Nephron (organoid): ENCODE measurements at regions not wholly inside any gene's neighbourhood (a gene's known extent, or its start where the extent isn't known, plus 50 kb on each side); places are given as distances from the start of the nearest gene placed in this dataset.
"Not testable (repeated sequence)": the region's sequence is repeated elsewhere in the genome, so short reads cannot be mapped to it uniquely, and the experiment has no call there.

Source experiments
- H3K27ac Mint-ChIP-seq, 3 experiments: 2 replicates each; pipeline ENCODE4 v1.8.0; 2020; ENCODE audit warnings: mixed read lengths in 3 of 3, mild to moderate bottlenecking in 2 of 3, moderate library complexity in 1 of 3
- H3K27me3 Mint-ChIP-seq: 2 replicates; pipeline ENCODE4 v1.8.0; 2021; ENCODE audit warnings: low read depth, mild to moderate bottlenecking, moderate library complexity, mixed read lengths
- H3K36me3 Mint-ChIP-seq: 2 replicates; pipeline ENCODE4 v1.8.0; 2020; ENCODE audit warnings: low read depth, mixed read lengths
- H3K4me1 Mint-ChIP-seq: 2 replicates; pipeline ENCODE4 v1.8.0; 2020; ENCODE audit warnings: mixed read lengths
- H3K4me3 Mint-ChIP-seq, 3 experiments: 2 replicates each; pipeline ENCODE4 v1.8.0; 2020; ENCODE audit warnings: mild to moderate bottlenecking in 3 of 3, mixed read lengths in 3 of 3, moderate library complexity in 2 of 3
- H3K9me3 Mint-ChIP-seq: 2 replicates; pipeline ENCODE4 v1.8.0; 2020; ENCODE audit warnings: mixed read lengths
- TF ChIP-seq, protein P1 (sequence below), 3 experiments: fragments of 200-600 bp; sonication (generic); IDR thresholded peaks; one replicate each; pipeline ENCODE4 v1.5.0; 2021; ENCODE audit warnings: antibody characterized with exemption in 3 of 3; ENCODE audit not compliant: unreplicated experiment in 3 of 3

DNA sequence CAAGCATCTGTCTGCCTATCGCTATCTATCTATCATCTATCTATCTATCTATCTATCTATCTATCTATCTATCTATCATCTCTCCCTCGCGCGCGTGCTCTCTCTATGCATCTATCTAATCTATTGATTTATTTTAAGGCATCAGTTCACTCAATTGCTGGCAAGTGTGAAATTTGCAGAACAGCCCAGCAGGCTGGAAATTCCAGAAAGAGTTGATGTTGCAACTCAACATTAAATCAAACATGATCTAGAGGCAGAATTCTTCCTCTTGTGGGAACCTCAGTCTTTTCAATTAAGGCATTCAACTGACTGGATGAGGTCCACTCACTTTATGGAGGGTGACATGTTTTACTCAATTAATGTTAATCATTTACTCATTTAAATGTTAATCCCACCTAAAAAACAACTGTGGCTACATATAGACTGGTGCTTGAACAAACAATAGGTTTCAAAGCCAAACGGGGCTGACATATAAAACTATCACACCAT is 1210.8 kb downstream of the GALC start:
- H3K27ac Mint-ChIP-seq, result peak overlapping the region; percentile 61 to 78 (median 64)
- no peaks in the 10 kb centered on the region for H3K27me3 Mint-ChIP-seq
- H3K36me3 Mint-ChIP-seq, result no peaks in the 10 kb centered on the region
- H3K4me1 Mint-ChIP-seq, result peaks cover 37% of the 10 kb centered on the region
- peaks cover 7% of the 10 kb centered on the region for H3K9me3 Mint-ChIP-seq
- no peak overlapping the region for H3K4me3 Mint-ChIP-seq
- TF ChIP-seq, protein P1, sequence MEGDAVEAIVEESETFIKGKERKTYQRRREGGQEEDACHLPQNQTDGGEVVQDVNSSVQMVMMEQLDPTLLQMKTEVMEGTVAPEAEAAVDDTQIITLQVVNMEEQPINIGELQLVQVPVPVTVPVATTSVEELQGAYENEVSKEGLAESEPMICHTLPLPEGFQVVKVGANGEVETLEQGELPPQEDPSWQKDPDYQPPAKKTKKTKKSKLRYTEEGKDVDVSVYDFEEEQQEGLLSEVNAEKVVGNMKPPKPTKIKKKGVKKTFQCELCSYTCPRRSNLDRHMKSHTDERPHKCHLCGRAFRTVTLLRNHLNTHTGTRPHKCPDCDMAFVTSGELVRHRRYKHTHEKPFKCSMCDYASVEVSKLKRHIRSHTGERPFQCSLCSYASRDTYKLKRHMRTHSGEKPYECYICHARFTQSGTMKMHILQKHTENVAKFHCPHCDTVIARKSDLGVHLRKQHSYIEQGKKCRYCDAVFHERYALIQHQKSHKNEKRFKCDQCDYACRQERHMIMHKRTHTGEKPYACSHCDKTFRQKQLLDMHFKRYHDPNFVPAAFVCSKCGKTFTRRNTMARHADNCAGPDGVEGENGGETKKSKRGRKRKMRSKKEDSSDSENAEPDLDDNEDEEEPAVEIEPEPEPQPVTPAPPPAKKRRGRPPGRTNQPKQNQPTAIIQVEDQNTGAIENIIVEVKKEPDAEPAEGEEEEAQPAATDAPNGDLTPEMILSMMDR (IDR thresholded peaks at IDR 0.05; ENCODE audit: unreplicated experiment in 3 of 3), result no peak

DNA sequence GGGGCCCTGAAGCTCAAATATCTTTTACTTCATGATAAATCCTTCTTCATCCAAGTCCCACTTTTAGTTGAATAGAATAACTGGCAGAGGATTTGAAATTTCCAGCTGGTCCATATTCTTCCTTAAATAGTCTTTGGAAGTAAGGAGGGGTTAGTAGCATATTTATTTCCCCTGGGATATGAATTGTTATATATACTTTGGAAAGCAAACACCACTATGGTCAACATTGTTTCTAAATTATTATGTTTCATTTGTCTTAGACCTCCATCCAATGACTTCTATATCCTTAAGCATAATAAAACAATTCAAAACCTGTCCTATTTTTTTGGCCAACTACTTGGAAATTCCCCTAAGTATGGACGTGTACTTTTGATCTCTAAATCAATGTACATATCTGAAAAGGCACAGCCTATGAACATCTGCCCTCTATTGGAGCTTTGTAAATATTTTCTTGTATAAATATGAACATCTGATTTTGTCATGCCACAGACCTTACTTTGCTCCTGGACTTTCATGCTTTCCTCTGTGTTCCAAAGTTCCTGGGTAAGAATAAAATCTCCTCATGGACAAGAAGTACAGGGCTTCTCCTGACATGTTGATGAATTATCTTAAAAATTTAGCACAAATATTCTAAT is 1212.0 kb downstream of the GALC start:
- TF ChIP-seq, protein P1 (IDR thresholded peaks at IDR 0.05; ENCODE audit: unreplicated experiment in 3 of 3), result peak in 1 of 3 experiments; percentile 22
- Mint-ChIP-seq H3K9me3 (peaks cover 10% of the 10 kb centered on the region), H3K4me1 (peaks cover 30% of the 10 kb centered on the region), H3K4me3 (no peak overlapping the region), H3K36me3 (no peaks in the 10 kb centered on the region), H3K27me3 (no peaks in the 10 kb centered on the region), H3K27ac (peak overlapping the region; percentile 15 to 78 (median 73))

DNA sequence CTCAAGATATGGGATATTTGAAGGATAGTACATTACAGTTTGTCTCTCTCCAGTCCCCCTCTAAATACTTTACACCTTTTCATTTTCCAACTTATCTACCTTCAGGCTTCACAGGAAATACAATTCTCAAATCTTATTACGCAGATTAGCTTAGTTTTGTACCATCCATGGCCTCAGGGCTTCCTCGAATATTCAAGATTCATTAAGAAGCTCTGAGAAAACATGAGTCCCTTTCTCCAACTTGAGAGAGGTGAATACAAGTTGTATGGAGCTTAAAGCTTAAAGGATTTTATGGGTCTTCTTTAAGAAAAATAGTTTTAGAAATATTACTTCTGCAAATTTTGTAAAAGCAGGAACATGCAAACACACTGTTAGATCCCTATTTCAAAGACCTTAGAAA is 1212.5 kb downstream of the GALC start:
- Mint-ChIP-seq H3K4me1 (peaks cover 30% of the 10 kb centered on the region), H3K27ac (peak overlapping the region; percentile 20 to 78 (median 78)), H3K27me3 (no peaks in the 10 kb centered on the region), H3K36me3 (no peaks in the 10 kb centered on the region), H3K9me3 (peaks cover 10% of the 10 kb centered on the region), H3K4me3 (no peak overlapping the region)
- TF ChIP-seq, protein P1 (IDR thresholded peaks at IDR 0.05; ENCODE audit: unreplicated experiment in 3 of 3), result no peak

DNA sequence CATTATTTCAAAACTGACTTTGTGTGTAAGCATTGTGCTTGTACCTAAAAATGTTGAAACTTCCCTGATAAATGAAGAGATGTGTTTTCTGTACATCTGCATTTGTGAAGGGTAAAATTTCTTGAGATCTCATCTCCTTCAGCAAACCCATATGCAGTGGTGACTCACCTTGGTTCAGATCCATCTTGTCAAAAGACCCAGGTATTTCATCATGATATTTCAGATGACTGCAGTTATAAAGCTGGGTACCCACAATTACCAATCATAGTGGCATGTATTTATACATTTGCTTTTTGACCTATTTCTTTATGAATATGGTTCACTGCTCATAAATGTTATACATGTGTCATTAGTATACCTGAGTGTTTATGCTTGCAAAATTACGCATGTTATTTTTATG is 1213.6 kb downstream of the GALC start:
- TF ChIP-seq, protein P1 (IDR thresholded peaks at IDR 0.05; ENCODE audit: unreplicated experiment in 3 of 3), result no peak
- H3K9me3 Mint-ChIP-seq, result peaks cover 13% of the 10 kb centered on the region
- no peaks in the 10 kb centered on the region for H3K27me3 Mint-ChIP-seq
- H3K4me3 Mint-ChIP-seq, result no peak overlapping the region
- peaks cover 30% of the 10 kb centered on the region for H3K4me1 Mint-ChIP-seq
- no peak overlapping the region for H3K27ac Mint-ChIP-seq
- no peaks in the 10 kb centered on the region for H3K36me3 Mint-ChIP-seq

DNA sequence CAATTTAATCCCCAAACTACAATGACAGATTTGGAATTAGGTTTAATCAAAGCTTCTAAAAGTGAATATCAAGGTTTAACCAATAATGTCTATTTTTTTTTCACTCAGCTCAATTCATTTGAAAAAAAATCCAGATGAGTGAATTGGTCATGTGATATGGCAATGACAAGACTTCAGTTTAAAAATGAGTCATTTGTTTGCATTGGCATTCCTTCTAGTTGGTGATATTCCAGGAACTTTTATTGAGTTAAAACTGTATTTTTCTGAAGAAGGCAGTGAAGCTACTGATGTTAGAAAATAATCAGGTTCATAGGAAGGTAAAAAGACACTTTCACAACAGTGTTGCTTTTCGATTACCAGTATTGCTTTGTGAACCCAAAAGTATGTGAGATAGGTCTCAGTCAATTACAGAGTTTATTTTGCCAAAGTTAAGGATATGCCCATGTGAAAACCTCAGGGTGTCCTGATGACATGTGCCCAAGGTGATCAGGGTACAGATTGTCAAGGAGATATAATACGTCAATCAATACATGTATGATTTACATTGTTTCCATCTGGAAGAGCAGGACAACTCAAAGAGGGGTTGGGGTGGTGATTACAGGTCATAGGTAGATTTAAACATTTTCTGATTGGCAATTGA is 1214.9 kb downstream of the GALC start:
- Mint-ChIP-seq H3K27me3 (no peaks in the 10 kb centered on the region), H3K4me1 (peaks cover 30% of the 10 kb centered on the region), H3K27ac (peak overlapping the region in 2 of 3 experiments; percentile 84 to 87), H3K4me3 (no peak overlapping the region), H3K9me3 (peaks cover 11% of the 10 kb centered on the region), H3K36me3 (no peaks in the 10 kb centered on the region)
- TF ChIP-seq, protein P1 (IDR thresholded peaks at IDR 0.05; ENCODE audit: unreplicated experiment in 3 of 3), result no peak

DNA sequence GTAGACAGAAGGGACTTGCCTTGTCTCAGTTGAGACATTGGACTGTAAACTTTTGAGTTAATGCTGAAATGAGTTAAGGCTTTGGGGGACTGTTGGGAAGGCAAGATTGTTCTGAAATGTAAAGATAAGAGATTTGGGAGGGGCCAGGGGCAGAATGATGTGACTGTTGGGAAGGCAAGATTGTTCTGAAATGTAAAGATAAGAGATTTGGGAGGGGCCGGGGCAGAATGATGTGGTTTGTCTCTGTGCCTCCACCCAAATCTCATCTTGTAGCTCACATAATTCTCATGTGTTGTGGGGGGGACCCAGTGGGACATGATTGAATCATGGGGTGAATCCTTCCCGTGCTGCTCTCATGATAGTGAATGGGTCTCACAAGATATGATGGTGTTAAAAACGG is 1217.1 kb downstream of the GALC start:
- Mint-ChIP-seq H3K9me3 (peaks cover 13% of the 10 kb centered on the region), H3K4me1 (peaks cover 22% of the 10 kb centered on the region), H3K27ac (peak overlapping the region in 1 of 3 experiments; percentile 18)
- H3K4me3 Mint-ChIP-seq, H3K27me3 Mint-ChIP-seq, H3K36me3 Mint-ChIP-seq: not testable (repeated sequence)
